GM21717 (cell line): ENCODE measurements at regions not wholly inside any gene's neighbourhood (a gene's known extent, or its start where the extent isn't known, plus 50 kb on each side); places are given as distances from the start of the nearest gene placed in this dataset.

ENCODE experiments used
- ATAC-seq: cut with Tn5 transposase; IDR thresholded peaks from one replicate; pipeline ENCODE4 v1.9.1; 2021; ENCODE audit warnings: mild to moderate bottlenecking, moderate library complexity; ENCODE audit not compliant: unreplicated experiment

GRCh38 chr1:13921190-13921589 lies 221.2 kb downstream of the PRDM2 start:
- no peak for ATAC-seq

DNA sequence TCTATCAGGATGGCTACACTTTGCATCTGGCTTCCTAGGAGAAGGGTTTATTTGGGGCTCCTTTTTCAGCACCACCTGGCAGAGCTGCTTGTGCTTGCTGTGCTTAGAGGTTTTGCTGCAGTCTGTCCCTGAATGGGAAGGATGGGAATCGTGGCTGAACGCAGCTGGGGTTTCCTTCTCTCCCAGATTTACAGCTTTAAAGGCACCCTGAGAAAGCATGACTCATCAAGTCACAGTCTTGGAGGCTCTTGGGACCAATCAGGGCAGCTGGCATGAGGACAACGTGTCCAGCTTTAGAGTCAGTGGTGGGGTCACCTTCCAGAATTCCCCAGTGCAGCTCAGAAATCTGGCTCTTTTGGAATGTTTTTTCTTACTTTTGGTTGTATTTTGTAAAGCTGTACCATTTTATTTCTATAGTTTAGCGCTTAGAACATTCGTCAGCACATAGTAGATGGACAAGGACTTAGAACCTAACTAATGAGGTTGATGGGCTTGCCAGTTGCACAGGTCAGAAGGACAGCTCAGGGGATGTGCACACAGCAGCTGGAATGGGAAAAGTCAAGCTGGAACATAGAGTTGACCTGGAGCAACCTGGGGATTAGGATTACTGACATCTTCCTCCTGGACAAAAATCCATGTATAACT lies 222.6 kb downstream of the PRDM2 start:
- ATAC-seq = no peak

GRCh38 chr1:13926556-13926955 lies 226.6 kb downstream of the PRDM2 start:
- ATAC-seq = no peak

DNA sequence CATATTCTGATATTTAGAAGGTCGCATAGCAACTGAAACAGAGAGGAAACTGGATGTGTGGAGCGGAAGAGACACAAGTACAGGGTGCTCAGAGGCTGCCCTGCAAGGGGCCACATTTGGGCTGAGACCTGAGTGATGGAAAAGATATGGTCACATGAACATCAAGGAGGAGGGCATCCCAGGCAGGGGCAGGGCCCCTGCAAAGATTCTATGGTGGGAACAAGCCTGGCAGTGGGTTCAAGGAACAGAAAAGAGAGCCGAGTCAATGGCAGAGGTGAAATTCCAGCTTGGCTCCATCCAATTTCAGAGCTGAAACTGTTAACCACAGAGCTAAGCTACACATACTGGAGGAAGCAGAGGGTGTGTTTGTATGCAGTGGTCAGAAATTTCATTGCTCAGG lies 227.7 kb downstream of the PRDM2 start:
- no peak for ATAC-seq

DNA sequence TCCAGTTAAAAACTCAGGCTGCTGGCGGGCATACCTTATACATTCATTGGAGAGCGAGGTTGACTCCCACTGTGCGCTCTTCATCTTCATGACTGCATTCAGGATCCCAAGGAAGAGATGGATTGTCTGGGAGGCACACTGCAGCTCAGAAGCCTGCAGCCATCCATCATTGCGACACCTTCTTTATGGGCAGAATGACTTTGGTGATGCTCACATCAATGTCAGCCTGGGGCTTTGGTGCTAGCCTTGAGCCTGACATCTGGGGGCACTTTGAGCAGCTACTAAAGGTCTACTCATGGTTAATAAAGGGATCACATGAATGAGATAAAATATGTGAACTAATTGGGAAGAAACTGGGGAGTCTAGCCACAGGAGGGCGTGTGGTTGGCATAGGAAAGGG lies 229.3 kb downstream of the PRDM2 start:
- ATAC-seq = no peak

DNA sequence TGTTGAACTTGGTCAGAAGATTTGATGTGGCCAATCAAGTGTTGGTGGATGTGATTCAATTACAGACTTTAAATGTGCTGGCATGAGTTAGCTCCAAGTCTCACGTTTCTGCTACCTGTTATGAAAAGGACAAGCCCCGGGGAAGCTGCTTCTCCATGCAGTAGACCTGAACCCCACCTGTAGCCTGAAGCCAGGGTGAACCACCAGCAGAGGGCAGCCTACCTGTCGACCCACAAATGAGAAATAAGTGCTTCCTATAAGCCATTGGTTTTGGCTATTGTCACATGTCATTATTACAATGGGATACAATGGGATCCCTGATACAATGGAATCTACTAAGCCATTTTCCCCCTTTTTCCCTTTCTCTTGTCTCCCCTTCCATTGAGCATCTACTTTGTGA lies 230.2 kb downstream of the PRDM2 start:
- ATAC-seq = no peak

GRCh38 chr1:13931226-13931625 lies 231.2 kb downstream of the PRDM2 start:
- no peak for ATAC-seq

DNA sequence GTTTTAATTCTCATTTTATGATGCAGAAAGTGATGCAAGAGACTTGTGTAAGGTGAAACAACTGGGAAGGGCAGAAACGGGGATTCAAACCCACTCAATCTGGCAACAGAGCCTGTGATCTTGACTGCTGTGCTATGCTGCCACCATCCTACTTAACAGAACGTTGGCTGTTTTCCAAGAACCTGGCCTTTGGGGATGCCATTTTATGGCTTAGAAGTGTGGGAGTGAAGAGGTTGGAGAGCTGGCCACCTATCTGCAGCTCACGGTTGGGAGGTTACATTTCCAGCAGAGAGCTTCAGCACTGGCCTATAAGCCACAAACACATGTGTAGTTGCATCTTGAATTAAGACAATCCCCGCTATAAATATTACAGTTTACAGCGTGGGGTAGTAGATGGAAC lies 235.3 kb downstream of the PRDM2 start:
- ATAC-seq = no peak

DNA sequence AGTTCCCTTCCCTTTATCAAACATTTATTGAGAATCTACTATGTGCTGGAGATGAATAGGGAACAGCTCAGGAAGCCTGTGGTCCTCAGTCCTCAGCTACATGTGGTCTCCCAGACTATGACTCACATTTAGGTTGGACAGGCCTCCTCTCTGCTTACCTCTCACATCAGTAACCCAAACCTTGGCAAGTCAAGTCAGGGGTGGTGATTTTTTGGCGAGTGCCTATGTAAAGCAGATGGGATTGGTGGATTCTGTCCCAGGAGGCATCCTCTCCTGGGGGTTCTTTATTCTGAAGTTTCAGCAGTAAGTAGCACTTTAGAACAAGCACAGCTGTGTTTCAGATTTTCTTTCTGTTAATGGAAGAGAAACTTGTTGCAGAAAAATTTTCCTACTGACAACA lies 241.3 kb downstream of the PRDM2 start:
- ATAC-seq = no peak

GRCh38 chr1:13943055-13943454 lies 243.1 kb downstream of the PRDM2 start:
- no peak for ATAC-seq

DNA sequence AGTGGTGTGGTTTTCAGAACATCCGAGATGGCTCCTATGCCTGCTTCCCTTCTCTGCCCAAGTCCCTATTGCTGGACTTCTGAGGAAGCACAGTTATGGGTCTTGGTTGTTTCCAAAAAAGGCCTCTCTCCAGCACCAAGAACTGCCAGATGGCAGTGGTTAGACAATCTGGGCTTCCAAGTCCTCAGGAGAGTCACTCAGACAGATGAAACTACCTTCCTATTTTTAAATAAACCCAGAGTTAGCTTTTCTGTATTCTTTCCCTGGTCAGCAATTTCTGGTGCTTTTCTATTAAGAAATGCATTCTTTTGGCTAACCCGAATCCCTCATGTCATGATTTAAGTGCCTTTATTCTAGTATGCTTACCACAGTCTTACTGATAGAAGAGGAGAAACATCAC lies 245.9 kb downstream of the PRDM2 start:
- no peak for ATAC-seq

DNA sequence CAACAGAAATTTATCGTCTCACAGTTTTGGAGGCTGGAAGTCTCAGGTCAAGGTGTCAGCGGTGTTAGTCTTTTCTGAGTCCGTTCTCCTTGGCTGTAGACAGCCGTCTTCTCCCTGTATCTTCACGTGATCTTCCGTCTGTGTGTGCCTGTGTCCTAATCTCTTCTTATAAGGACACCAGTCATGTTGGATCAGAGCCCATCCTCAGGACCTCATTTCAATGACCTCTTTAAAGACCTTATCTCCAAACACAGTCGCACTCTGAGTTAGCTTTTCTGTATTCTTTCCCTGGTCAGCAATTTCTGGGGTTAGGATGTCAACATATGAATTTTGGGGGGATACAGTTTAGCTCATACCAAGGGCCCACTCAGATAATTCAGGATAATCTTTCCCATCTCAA lies 247.7 kb downstream of the PRDM2 start:
- ATAC-seq = no peak

DNA sequence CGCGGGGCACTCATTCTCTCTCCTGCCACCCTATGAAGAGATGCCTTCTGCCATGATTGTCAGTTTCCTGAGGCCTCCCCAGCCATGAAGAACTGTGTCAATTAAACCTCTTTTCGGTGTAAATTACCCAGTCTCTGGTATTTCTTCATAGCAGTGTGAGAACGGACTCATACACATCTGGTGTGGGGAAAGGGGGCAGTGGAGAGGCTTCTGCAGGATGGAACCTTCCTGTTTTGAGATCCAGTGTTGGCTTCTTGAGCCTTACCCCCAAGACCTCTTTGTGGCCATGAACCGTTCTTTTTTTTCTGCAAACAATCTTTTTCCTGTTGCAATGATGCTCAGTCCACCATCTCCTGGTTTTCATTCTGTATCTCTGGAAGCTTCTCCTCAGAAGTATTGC lies 248.4 kb downstream of the PRDM2 start:
- no peak for ATAC-seq

- no peak for ATAC-seq
Measured at GRCh38 chr1:13948888-13949391, 249.0 kb downstream of the PRDM2 start.

GRCh38 chr1:13949546-13949945 lies 249.6 kb downstream of the PRDM2 start:
- no peak for ATAC-seq

GRCh38 chr1:13950637-13951036 lies 250.6 kb downstream of the PRDM2 start:
- ATAC-seq = no peak

DNA sequence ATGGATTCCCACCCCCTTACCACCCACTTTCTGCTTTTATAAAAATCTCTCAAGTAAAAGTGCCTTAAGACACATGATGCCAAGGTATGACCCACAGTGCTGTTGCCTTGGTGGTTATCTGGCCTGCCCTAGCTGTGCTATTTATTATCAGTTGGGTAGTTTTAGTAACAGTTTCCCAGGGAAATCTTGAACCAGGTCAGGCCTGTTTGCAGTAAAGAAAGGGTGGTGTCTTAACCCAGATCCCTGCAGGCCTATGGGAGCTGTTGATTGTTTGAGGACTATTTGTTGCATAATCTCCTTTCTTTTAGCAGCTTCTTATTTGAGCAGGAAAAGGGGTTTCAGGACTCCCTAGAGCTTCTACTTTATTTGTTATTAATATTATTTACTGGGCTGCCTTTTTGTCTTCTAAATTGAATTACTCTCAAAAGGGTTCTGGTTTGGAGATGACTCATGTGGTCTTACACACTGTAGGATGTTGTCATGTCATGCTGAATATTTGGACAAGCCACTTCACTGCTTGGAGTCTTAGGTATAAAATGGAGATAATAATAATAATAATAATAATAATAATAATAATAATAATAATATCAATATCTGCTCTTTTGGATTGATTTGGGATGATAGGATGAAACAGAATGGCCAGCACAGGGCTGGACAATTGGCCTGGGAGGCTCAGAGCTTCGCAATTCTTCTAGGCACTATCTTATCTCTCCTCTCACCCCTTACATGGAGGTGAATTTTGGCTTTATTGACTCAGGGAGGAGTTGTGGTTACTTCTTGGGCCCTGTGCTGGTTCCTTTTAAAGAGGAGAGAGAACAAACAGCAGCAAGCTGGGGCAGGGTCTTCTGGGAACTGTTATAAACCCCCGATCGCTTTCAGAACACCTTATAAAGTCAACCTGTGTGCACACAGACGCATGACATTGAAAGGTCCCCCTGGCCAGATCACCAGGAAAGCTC lies 252.1 kb downstream of the PRDM2 start:
- no peak for ATAC-seq

GRCh38 chr1:13952985-13953384 lies 253.0 kb downstream of the PRDM2 start:
- no peak for ATAC-seq

DNA sequence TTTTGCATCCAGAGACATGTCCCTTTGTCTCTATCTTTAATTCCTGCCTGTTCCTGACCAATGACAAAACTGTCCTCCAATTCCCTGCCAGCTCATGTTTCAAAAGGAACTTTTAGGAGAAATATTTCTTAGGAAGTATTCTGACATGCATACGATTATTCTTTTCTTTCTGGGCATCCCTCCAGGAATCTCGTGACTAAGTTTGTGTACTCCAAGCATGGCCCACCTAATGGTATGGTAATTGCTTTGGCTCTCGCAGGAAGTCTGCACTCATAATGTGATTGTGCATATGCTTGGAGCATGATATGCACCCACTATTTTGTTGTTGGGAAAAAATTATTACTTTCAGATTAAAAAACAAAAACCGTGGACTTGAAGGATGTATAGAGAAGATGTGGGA lies 256.4 kb downstream of the PRDM2 start:
- ATAC-seq = no peak

- ATAC-seq = no peak
Measured at GRCh38 chr1:13960375-13960987, 260.5 kb downstream of the PRDM2 start.

DNA sequence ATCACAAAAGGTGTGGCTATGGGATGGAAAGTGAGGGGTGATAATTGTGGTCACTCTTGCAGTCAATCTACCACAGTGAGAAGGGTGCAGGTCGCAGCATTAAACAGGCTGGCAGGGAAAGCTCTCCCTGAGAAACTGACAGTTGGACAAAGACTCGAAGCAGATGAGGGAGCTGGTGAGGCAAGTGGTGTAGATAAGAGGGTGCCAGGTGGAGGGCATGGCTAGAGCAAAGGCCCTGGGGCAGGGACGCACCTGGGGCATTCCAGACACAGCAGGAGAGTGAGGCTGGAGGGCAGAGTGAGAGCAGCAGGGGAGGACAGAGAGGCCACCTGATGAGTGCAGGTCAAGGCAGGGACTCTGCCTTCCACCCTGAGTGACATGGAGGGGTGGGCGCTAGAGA lies 264.8 kb downstream of the PRDM2 start:
- ATAC-seq = no peak
